CD8-positive, alpha-beta memory T cell (primary cell): ENCODE measurements at regions not wholly inside any gene's neighbourhood (a gene's known extent, or its start where the extent isn't known, plus 50 kb on each side); places are given as distances from the start of the nearest gene placed in this dataset.

ENCODE experiments used
- CTCF ChIA-PET: fragments of 350-600 bp; sonication (Branson Sonifier 250); formaldehyde crosslinking; loops from one replicate; lab custom pipeline; 2021; ENCODE audit warnings: antibody characterized with exemption; lab: Charles Lee
- POLR2A ChIA-PET: fragments of 350-600 bp; sonication (Branson Sonifier 250); formaldehyde crosslinking; loops from one replicate; lab custom pipeline; 2021; ENCODE audit warnings: antibody characterized with exemption; lab: Charles Lee
- DNase-seq, 5 donors: peaks; one replicate each; pipeline versions ENCODE4 v3.0.0 to v3.0.0-alpha.2; 2020 to 2022; ENCODE audit warnings: mixed read lengths in 1 of 5
- H3K27ac ChIP-seq: one replicate; pipeline ENCODE4 v1.7.0; 2013; ENCODE audit warnings: low read depth, mild to moderate bottlenecking, low read length, moderate library complexity
- H3K27me3 ChIP-seq: 2 replicates; pipeline ENCODE4 v1.7.0; 2013; ENCODE audit warnings: low read length, mild to moderate bottlenecking; ENCODE audit not compliant: insufficient read depth, poor library complexity, severe bottlenecking
- H3K36me3 ChIP-seq: 2 replicates; pipeline ENCODE4 v1.7.0; 2013; ENCODE audit warnings: mild to moderate bottlenecking, low read length, moderate library complexity; ENCODE audit not compliant: insufficient read depth
- H3K4me1 ChIP-seq: 2 replicates; pipeline ENCODE4 v1.7.0; 2013; ENCODE audit warnings: mild to moderate bottlenecking, low read length, moderate library complexity; ENCODE audit not compliant: insufficient read depth
- H3K4me3 ChIP-seq: 2 replicates; pipeline ENCODE4 v1.7.0; 2013; ENCODE audit warnings: mild to moderate bottlenecking, low read length
- H3K9me3 ChIP-seq: 2 replicates; pipeline ENCODE4 v1.7.0; 2013; ENCODE audit warnings: mild to moderate bottlenecking, low read length
- H3K27ac Mint-ChIP-seq, 8 donors: one replicate each; pipeline ENCODE4 v1.8.0; 2020 to 2021; ENCODE audit warnings: mixed read lengths in 8 of 8, mild to moderate bottlenecking in 6 of 8, inconsistent platforms in 3 of 8, moderate library complexity in 3 of 8
- H3K27me3 Mint-ChIP-seq, 2 donors: one replicate each; pipeline ENCODE4 v1.8.0; 2020 to 2021; ENCODE audit warnings: mixed read lengths in 2 of 2, mild to moderate bottlenecking in 1 of 2, moderate library complexity in 1 of 2
- H3K36me3 Mint-ChIP-seq, 3 donors: one replicate each; pipeline ENCODE4 v1.8.0; 2020 to 2021; ENCODE audit warnings: mixed read lengths in 3 of 3, inconsistent platforms in 1 of 3, mild to moderate bottlenecking in 1 of 3
- H3K4me1 Mint-ChIP-seq, 3 donors: one replicate each; pipeline ENCODE4 v1.8.0; 2020 to 2021; ENCODE audit warnings: mixed read lengths in 3 of 3, inconsistent platforms in 1 of 3, mild to moderate bottlenecking in 1 of 3
- H3K4me3 Mint-ChIP-seq, 7 donors: one replicate each; pipeline ENCODE4 v1.8.0; 2020 to 2021; ENCODE audit warnings: mixed read lengths in 7 of 7, mild to moderate bottlenecking in 6 of 7, moderate library complexity in 4 of 7, inconsistent platforms in 2 of 7
- H3K9me3 Mint-ChIP-seq, 5 donors: one replicate each; pipeline ENCODE4 v1.8.0; 2020 to 2022; ENCODE audit warnings: mixed read lengths in 5 of 5, mild to moderate bottlenecking in 3 of 5, moderate library complexity in 2 of 5, inconsistent platforms in 1 of 5

- Mint-ChIP-seq H3K36me3 (no peaks in the 10 kb centered on the region), H3K4me1 (no peaks in the 10 kb centered on the region), H3K27ac (peak overlapping the region in 1 of 8 donors; percentile 16), H3K27me3 (no peaks in the 10 kb centered on the region), H3K4me3 (no peak overlapping the region), H3K9me3 (no peaks in the 10 kb centered on the region)
- no peak for DNase-seq
- no peak overlapping the region for H3K4me3 ChIP-seq
- H3K4me1 ChIP-seq = no peaks in the 10 kb centered on the region
- H3K27me3 ChIP-seq = no peaks in the 10 kb centered on the region
- ChIA-PET POLR2A (no interaction called here), CTCF (no interaction called here)
- no peaks in the 10 kb centered on the region for H3K36me3 ChIP-seq
- no peaks in the 10 kb centered on the region for H3K9me3 ChIP-seq
- H3K27ac ChIP-seq = no peak overlapping the region
Measured at GRCh38 chr15:94122516-94122915, 108.8 kb upstream of the MCTP2 start.

DNA sequence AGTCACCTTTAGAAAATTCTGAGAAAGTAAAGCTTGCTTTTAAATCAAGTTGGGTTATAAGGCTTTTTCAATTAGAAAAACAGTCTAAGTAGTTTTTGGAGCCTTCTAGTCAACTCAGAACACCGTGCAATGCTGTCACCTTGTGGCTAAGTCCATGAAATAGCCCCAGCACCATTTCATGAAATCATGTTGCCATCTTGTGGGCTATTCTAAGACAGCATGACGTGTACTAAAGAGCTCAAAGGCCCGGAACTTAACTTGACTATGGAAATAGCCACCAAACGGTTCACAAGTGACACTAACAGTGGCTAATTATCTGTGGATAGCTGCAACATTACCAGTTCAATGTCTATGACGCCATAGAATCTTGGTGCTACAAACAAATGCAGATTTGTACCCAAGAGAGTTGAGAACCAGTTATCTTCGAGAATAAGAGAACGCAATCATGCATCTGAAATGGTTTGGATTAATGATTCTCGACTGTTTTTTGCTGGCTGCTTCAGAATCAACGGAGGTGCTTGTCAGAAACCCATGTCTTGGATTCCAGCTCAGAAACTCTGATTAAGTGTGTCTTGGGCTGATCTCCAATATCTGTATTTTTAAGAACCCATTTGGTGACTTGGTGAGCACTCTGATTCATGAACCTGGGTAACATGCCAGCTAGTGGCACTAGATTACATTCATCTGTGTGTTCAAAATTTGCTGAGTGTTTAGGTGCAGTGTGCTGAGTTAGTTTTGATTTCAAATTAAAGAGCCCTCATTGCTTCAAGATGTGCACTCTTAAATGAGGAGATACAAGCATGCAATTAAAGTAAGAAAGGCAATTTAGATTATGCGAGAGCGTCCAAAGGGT is 111.2 kb upstream of the MCTP2 start:
- H3K4me3 Mint-ChIP-seq = no peak overlapping the region
- POLR2A ChIA-PET = interaction anchor here (0.6 kb wide), 1 partner anchor 1032 kb away, joined by 3 read pairs; no protein-coding TSS in a partner anchor

GRCh38 chr15:94119298-94119811 is 112.0 kb upstream of the MCTP2 start:
- no peak for DNase-seq

More for the DNA sequence above, 111.2 kb upstream of the MCTP2 start:
- peak; percentile 9 to 69 (median 30) for DNase-seq
- H3K27ac ChIP-seq = no peak overlapping the region
- Mint-ChIP-seq H3K27ac (peak overlapping the region in 1 of 8 donors; percentile 15), H3K4me1 (no peaks in the 10 kb centered on the region), H3K9me3 (no peaks in the 10 kb centered on the region), H3K36me3 (no peaks in the 10 kb centered on the region), H3K27me3 (peaks cover 0 to 2% of the 10 kb centered on the region in 2 donors)
- H3K27me3 ChIP-seq = no peaks in the 10 kb centered on the region
- no peaks in the 10 kb centered on the region for H3K4me1 ChIP-seq
- no peak overlapping the region for H3K4me3 ChIP-seq
- CTCF ChIA-PET = interaction anchor here (0.8 to 2.1 kb wide), 11 partner anchors 10 to 1092 kb away, joined by 3 to 14 read pairs (median 3); no protein-coding TSS in a partner anchor
- H3K9me3 ChIP-seq = no peaks in the 10 kb centered on the region
- no peaks in the 10 kb centered on the region for H3K36me3 ChIP-seq

GRCh38 chr15:94110476-94111130 is 120.8 kb upstream of the MCTP2 start:
- peaks cover 15 to 44% of the 10 kb centered on the region in 2 donors for H3K27me3 Mint-ChIP-seq
- DNase-seq = no peak
- CTCF ChIA-PET = interaction anchor here (0.9 kb wide), 1 partner anchor 9 kb away, joined by 3 read pairs; no protein-coding TSS in a partner anchor
- H3K9me3 Mint-ChIP-seq = no peaks in the 10 kb centered on the region
- no peaks in the 10 kb centered on the region for H3K4me1 Mint-ChIP-seq
- no peaks in the 10 kb centered on the region for H3K36me3 ChIP-seq
- no peak overlapping the region for H3K27ac ChIP-seq
- H3K9me3 ChIP-seq = no peaks in the 10 kb centered on the region
- no peak overlapping the region for H3K27ac Mint-ChIP-seq
- no peaks in the 10 kb centered on the region for H3K27me3 ChIP-seq
- no peak overlapping the region for H3K4me3 ChIP-seq
- no peaks in the 10 kb centered on the region for H3K36me3 Mint-ChIP-seq
- H3K4me3 Mint-ChIP-seq = no peak overlapping the region
- no peaks in the 10 kb centered on the region for H3K4me1 ChIP-seq
- POLR2A ChIA-PET = no interaction called here

More at GRCh38 chr15:94119298-94119811, 112.0 kb upstream of the MCTP2 start:
- H3K4me1 ChIP-seq = no peaks in the 10 kb centered on the region
- no peaks in the 10 kb centered on the region for H3K9me3 Mint-ChIP-seq
- no peak overlapping the region for H3K4me3 Mint-ChIP-seq
- ChIA-PET POLR2A (no interaction called here), CTCF (interaction anchor here (0.9 to 2.1 kb wide), 9 partner anchors 9 to 1091 kb away, joined by 3 to 14 read pairs (median 3); no protein-coding TSS in a partner anchor)
- no peaks in the 10 kb centered on the region for H3K27me3 ChIP-seq
- no peak overlapping the region for H3K27ac ChIP-seq
- no peaks in the 10 kb centered on the region for H3K36me3 Mint-ChIP-seq
- no peaks in the 10 kb centered on the region for H3K4me1 Mint-ChIP-seq
- no peaks in the 10 kb centered on the region for H3K36me3 ChIP-seq
- H3K27ac Mint-ChIP-seq = no peak overlapping the region
- peaks cover 4 to 10% of the 10 kb centered on the region in 2 donors for H3K27me3 Mint-ChIP-seq
- no peak overlapping the region for H3K4me3 ChIP-seq
- no peaks in the 10 kb centered on the region for H3K9me3 ChIP-seq

- Mint-ChIP-seq H3K36me3 (no peaks in the 10 kb centered on the region), H3K27me3 (peaks cover 10 to 38% of the 10 kb centered on the region in 2 donors), H3K9me3 (peaks cover 0 to 7% (median 0%) of the 10 kb centered on the region in 5 donors), H3K4me1 (no peaks in the 10 kb centered on the region), H3K27ac (no peak overlapping the region), H3K4me3 (no peak overlapping the region)
- no peak overlapping the region for H3K4me3 ChIP-seq
- POLR2A ChIA-PET = no interaction called here
- no peaks in the 10 kb centered on the region for H3K27me3 ChIP-seq
- H3K27ac ChIP-seq = no peak overlapping the region
- no peaks in the 10 kb centered on the region for H3K9me3 ChIP-seq
- no peaks in the 10 kb centered on the region for H3K36me3 ChIP-seq
- CTCF ChIA-PET = interaction anchor here (1.4 kb wide), 1 partner anchor 1020 kb away, joined by 3 read pairs; no protein-coding TSS in a partner anchor
- no peak for DNase-seq
- no peaks in the 10 kb centered on the region for H3K4me1 ChIP-seq
Measured at GRCh38 chr15:94107652-94108051, 123.7 kb upstream of the MCTP2 start.

DNA sequence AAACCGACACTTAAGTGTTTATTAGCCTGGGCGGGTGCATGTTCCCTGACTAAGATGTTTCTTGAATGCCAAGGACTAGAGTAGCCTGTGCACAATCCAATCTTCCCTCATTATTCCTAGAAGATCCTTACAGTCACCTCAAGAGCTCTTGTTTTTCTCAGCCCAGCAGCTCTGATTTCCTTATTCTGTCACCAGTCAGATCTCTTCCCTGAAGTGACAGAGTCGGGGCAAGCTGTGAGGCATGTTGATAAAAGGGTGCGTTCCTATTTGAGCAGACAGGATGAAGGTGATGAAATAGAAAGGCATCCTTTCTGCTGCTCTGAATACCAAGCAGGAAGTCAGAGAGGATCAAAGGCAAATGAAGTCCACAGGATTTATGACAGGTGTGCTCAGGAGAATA is 125.6 kb upstream of the MCTP2 start:
- Mint-ChIP-seq H3K4me3 (no peak overlapping the region), H3K36me3 (no peaks in the 10 kb centered on the region), H3K9me3 (peaks cover 0 to 7% (median 0%) of the 10 kb centered on the region in 5 donors), H3K27ac (no peak overlapping the region), H3K4me1 (no peaks in the 10 kb centered on the region), H3K27me3 (peaks cover 14 to 39% of the 10 kb centered on the region in 2 donors)
- CTCF ChIA-PET = no interaction called here
- Histone ChIP-seq H3K27ac (no peak overlapping the region), H3K4me3 (no peak overlapping the region), H3K27me3 (no peaks in the 10 kb centered on the region), H3K36me3 (no peaks in the 10 kb centered on the region), H3K4me1 (no peaks in the 10 kb centered on the region), H3K9me3 (no peaks in the 10 kb centered on the region)
- POLR2A ChIA-PET = no interaction called here
- DNase-seq = no peak

DNA sequence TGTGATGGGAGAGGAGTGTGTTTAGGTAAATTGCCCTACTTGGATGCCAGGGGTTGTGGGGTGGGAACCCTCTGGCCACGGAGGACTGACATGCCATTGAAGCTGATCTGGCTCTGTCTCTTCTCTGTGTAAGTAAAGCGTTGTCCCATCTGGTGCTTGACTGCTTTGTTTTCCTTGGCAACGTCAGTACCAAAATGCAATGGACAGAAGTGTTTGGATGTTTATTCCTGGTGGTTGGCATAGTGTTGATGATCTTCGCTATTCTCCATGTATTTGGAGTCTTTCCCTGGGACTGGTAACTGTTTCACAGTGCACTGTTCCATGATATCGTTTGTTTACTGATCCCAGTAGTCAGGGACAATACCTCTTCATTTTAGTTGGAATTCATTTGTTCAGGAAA is 130.5 kb upstream of the MCTP2 start:
- H3K4me1 Mint-ChIP-seq = no peaks in the 10 kb centered on the region
- peaks cover 0 to 7% (median 0%) of the 10 kb centered on the region in 5 donors for H3K9me3 Mint-ChIP-seq
- H3K4me3 Mint-ChIP-seq = no peak overlapping the region
- Histone ChIP-seq H3K4me3 (no peak overlapping the region), H3K4me1 (no peaks in the 10 kb centered on the region), H3K9me3 (no peaks in the 10 kb centered on the region), H3K27ac (no peak overlapping the region), H3K27me3 (no peaks in the 10 kb centered on the region), H3K36me3 (no peaks in the 10 kb centered on the region)
- ChIA-PET CTCF (no interaction called here), POLR2A (no interaction called here)
- peaks cover 17 to 50% of the 10 kb centered on the region in 2 donors for H3K27me3 Mint-ChIP-seq
- no peaks in the 10 kb centered on the region for H3K36me3 Mint-ChIP-seq
- no peak overlapping the region for H3K27ac Mint-ChIP-seq
- no peak for DNase-seq

DNA sequence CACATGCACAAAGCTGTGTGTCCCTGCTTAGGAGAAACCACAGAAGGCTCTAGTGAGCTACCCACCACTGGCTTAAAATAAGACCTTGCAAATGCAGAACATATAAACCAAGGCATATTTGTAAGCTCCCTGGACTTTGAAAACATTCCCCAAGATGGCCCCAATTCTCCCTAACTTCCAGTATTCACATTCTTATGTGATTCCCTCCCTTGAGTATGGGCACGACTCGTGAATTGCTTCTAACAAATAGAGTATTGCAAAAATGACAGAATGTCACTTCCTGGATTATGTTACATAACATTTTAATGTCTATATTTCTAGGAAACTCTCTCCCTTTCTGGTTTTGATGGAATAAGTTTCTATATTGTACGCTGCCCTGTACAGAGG is 131.8 kb upstream of the MCTP2 start:
- H3K4me1 ChIP-seq = no peaks in the 10 kb centered on the region
- H3K36me3 Mint-ChIP-seq = no peaks in the 10 kb centered on the region
- CTCF ChIA-PET = interaction anchor here (1.0 kb wide), 1 partner anchor 1069 kb away, joined by 3 read pairs; no protein-coding TSS in a partner anchor
- POLR2A ChIA-PET = no interaction called here
- H3K4me3 Mint-ChIP-seq = no peak overlapping the region
- H3K4me3 ChIP-seq = no peak overlapping the region
- H3K36me3 ChIP-seq = no peaks in the 10 kb centered on the region
- no peaks in the 10 kb centered on the region for H3K27me3 ChIP-seq
- H3K27ac Mint-ChIP-seq = no peak overlapping the region
- no peaks in the 10 kb centered on the region for H3K4me1 Mint-ChIP-seq
- no peak for DNase-seq
- no peak overlapping the region for H3K27ac ChIP-seq
- H3K27me3 Mint-ChIP-seq = peaks cover 13 to 43% of the 10 kb centered on the region in 2 donors
- H3K9me3 Mint-ChIP-seq = peaks cover 0 to 6% (median 0%) of the 10 kb centered on the region in 5 donors
- no peaks in the 10 kb centered on the region for H3K9me3 ChIP-seq
